Esophagus muscularis mucosa (tissue), 3 donors: ENCODE measurements at regions not wholly inside any gene's neighbourhood (a gene's known extent, or its start where the extent isn't known, plus 50 kb on each side); places are given as distances from the start of the nearest gene placed in this dataset.

ENCODE experiments used
- POLR2A ChIP-seq: fragments of 450-650 bp; IDR thresholded peaks from one replicate; pipeline ENCODE4 v1.6.1; 2017; ENCODE audit warnings: antibody characterized with exemption, moderate library complexity, mild to moderate bottlenecking, low read depth
- TF ChIP-seq, protein P1 (sequence below), 3 experiments: fragments of 200-600 bp in 2 of 3; fragments of 450-650 bp in 1 of 3; sonication (generic) in 2 of 3; IDR thresholded peaks; one replicate each; pipeline ENCODE4 v1.5.1; 2017 to 2019; ENCODE audit warnings: antibody characterized with exemption in 3 of 3, mild to moderate bottlenecking in 2 of 3, moderate library complexity in 1 of 3

GRCh38 chr12:107894589-107894988 is 120.1 kb downstream of the ASCL4 start:
- TF ChIP-seq, protein P1, sequence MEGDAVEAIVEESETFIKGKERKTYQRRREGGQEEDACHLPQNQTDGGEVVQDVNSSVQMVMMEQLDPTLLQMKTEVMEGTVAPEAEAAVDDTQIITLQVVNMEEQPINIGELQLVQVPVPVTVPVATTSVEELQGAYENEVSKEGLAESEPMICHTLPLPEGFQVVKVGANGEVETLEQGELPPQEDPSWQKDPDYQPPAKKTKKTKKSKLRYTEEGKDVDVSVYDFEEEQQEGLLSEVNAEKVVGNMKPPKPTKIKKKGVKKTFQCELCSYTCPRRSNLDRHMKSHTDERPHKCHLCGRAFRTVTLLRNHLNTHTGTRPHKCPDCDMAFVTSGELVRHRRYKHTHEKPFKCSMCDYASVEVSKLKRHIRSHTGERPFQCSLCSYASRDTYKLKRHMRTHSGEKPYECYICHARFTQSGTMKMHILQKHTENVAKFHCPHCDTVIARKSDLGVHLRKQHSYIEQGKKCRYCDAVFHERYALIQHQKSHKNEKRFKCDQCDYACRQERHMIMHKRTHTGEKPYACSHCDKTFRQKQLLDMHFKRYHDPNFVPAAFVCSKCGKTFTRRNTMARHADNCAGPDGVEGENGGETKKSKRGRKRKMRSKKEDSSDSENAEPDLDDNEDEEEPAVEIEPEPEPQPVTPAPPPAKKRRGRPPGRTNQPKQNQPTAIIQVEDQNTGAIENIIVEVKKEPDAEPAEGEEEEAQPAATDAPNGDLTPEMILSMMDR (IDR thresholded peaks at IDR 0.05) = no peak
- TF ChIP-seq POLR2A = no peak
